ENCODE measurements at regions not wholly inside any gene's neighbourhood (a gene's known extent, or its start where the extent isn't known, plus 50 kb on each side); places are given as distances from the start of the nearest gene placed in this dataset.

GRCh38 chr13:21822029-21822428 lies 151.2 kb downstream of the FGF9 start:
- DNase-seq (ENCODE audit: low read depth, low spot score): no peak

- DNase-seq (ENCODE audit: low read depth, low spot score): no peak
Observed at GRCh38 chr13:21823416-21823815, 152.5 kb downstream of the FGF9 start.

GRCh38 chr13:21823949-21824348 lies 153.1 kb downstream of the FGF9 start:
- no peak for DNase-seq (ENCODE audit: low read depth, low spot score)

- DNase-seq (ENCODE audit: low read depth, low spot score): no peak
Observed at GRCh38 chr13:21825186-21825585, 154.3 kb downstream of the FGF9 start.

- DNase-seq (ENCODE audit: low read depth, low spot score): no peak
Observed at GRCh38 chr13:21825801-21826200, 154.9 kb downstream of the FGF9 start.

- DNase-seq (ENCODE audit: low read depth, low spot score): no peak
Observed at GRCh38 chr13:21826214-21827015, 155.5 kb downstream of the FGF9 start.

- DNase-seq (ENCODE audit: low read depth, low spot score): no peak
Observed at GRCh38 chr13:21831654-21832324, 160.9 kb downstream of the FGF9 start.

- DNase-seq (ENCODE audit: low read depth, low spot score): no peak
Observed at GRCh38 chr13:21833921-21834320, 163.0 kb downstream of the FGF9 start.

- DNase-seq (ENCODE audit: low read depth, low spot score): no peak
Observed at GRCh38 chr13:21834521-21834920, 163.6 kb downstream of the FGF9 start.

GRCh38 chr13:21837288-21837687 lies 166.4 kb downstream of the FGF9 start:
- no peak for DNase-seq (ENCODE audit: low read depth, low spot score)

GRCh38 chr13:21837841-21838551 lies 167.1 kb downstream of the FGF9 start:
- no peak for DNase-seq (ENCODE audit: low read depth, low spot score)

GRCh38 chr13:21846605-21847004 lies 175.7 kb downstream of the FGF9 start:
- no peak for DNase-seq (ENCODE audit: low read depth, low spot score)

- no peak for DNase-seq (ENCODE audit: low read depth, low spot score)
Observed at GRCh38 chr13:21849323-21849722, 178.4 kb downstream of the FGF9 start.

GRCh38 chr13:21850013-21851006 lies 179.4 kb downstream of the FGF9 start:
- no peak for DNase-seq (ENCODE audit: low read depth, low spot score)

GRCh38 chr13:21852043-21852442 lies 181.2 kb downstream of the FGF9 start:
- DNase-seq (ENCODE audit: low read depth, low spot score): no peak

- DNase-seq (ENCODE audit: low read depth, low spot score): no peak
Observed at GRCh38 chr13:21853779-21854178, 182.9 kb downstream of the FGF9 start.

- DNase-seq (ENCODE audit: low read depth, low spot score): no peak
Observed at GRCh38 chr13:21868823-21869222, 197.9 kb downstream of the FGF9 start.

- no peak for DNase-seq (ENCODE audit: low read depth, low spot score)
Observed at GRCh38 chr13:21871382-21871781, 200.5 kb downstream of the FGF9 start.

GRCh38 chr13:21871919-21872318 lies 201.0 kb downstream of the FGF9 start:
- no peak for DNase-seq (ENCODE audit: low read depth, low spot score)

GRCh38 chr13:21872795-21873194 lies 201.9 kb downstream of the FGF9 start:
- DNase-seq (ENCODE audit: low read depth, low spot score): no peak

- no peak for DNase-seq (ENCODE audit: low read depth, low spot score)
Observed at GRCh38 chr13:21875116-21875515, 204.2 kb downstream of the FGF9 start.
